ENCODE measurements at regions not wholly inside any gene's neighbourhood (a gene's known extent, or its start where the extent isn't known, plus 50 kb on each side); places are given as distances from the start of the nearest gene placed in this dataset.
"Not testable (repeated sequence)": the region's sequence is repeated elsewhere in the genome, so short reads cannot be mapped to it uniquely, and the experiment has no call there.

DNA sequence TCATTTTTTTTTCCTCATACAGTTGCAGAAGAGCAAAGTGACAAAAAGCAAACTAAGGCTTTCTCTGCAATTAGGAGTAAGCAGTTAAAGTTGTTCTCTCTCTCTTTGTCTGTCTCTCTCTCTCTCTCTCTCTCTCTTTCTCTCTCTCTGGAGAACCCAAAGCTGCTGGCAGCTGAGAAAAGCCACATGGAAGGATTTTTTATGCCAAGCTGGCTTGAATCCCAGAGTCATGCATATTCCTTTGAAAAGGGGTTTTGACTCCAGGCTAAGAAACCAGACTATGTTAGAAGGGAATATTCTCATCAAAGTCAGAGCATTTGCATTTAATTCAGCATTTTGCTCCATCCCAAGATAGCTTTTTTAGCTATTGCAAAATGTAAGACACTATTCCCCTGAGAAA is 1114.2 kb upstream of the GOT2 start:
- TF ChIP-seq EZH2 (IDR thresholded peaks at IDR 0.05; ENCODE audit: borderline replicate concordance) (no peak), EZH2phosphoT487 (IDR thresholded peaks at IDR 0.05; ENCODE audit: low read depth, severe bottlenecking, unreplicated experiment) (no peak)
- TF ChIP-seq, protein P1, sequence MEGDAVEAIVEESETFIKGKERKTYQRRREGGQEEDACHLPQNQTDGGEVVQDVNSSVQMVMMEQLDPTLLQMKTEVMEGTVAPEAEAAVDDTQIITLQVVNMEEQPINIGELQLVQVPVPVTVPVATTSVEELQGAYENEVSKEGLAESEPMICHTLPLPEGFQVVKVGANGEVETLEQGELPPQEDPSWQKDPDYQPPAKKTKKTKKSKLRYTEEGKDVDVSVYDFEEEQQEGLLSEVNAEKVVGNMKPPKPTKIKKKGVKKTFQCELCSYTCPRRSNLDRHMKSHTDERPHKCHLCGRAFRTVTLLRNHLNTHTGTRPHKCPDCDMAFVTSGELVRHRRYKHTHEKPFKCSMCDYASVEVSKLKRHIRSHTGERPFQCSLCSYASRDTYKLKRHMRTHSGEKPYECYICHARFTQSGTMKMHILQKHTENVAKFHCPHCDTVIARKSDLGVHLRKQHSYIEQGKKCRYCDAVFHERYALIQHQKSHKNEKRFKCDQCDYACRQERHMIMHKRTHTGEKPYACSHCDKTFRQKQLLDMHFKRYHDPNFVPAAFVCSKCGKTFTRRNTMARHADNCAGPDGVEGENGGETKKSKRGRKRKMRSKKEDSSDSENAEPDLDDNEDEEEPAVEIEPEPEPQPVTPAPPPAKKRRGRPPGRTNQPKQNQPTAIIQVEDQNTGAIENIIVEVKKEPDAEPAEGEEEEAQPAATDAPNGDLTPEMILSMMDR (IDR thresholded peaks at IDR 0.05; ENCODE audit: poor library complexity), result no peak
- H3K79me2 ChIP-seq, result no peaks in the 10 kb centered on the region
- H3K4me2 ChIP-seq, result no peak overlapping the region
- H3K9me3 ChIP-seq (ENCODE audit: low read depth), result no peaks in the 10 kb centered on the region
- no peak overlapping the region for H2AFZ ChIP-seq
- no peaks in the 10 kb centered on the region for H3K9me2 ChIP-seq (replicated peaks; ENCODE audit: insufficient read depth)
- H3K27ac ChIP-seq, result no peak overlapping the region
- no peaks in the 10 kb centered on the region for H3K27me3 ChIP-seq
- no peaks in the 10 kb centered on the region for H3K36me3 ChIP-seq (replicated peaks; ENCODE audit: insufficient read depth, low read depth)
- H3K4me1 ChIP-seq (ENCODE audit: insufficient read depth), result peaks cover 5% of the 10 kb centered on the region
- peak; percentile 13 for DNase-seq (ENCODE audit: low spot score)
- H3K4me3 ChIP-seq, result no peak overlapping the region
- no peaks in the 10 kb centered on the region for H4K20me1 ChIP-seq (ENCODE audit: insufficient read depth, poor library complexity, severe bottlenecking)

DNA sequence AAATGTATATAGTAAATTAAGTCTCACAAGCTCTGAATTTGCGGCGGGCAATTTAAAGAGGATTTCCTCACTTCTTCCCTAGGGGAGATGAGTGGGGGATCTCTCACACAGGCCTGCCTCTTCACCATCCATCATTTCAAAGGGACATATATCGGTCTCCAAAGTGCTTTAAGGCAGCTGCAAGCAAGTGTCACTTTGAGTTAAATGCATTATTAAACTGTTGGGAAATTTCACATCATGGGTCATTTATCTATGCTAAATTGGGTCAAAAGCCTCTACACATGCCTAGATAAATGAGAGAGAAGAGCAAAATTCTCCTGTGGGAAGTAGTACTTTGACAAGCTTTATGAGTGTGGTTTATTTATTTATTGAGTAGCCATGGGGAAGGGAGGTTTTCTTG is 1106.1 kb upstream of the GOT2 start:
- WGBS (ENCODE audit: low lambda C conversion rate, missing lambda C conversion rate), result 79% methylated on average over 3 of the region's 3 CpGs
- no peak for DNase-seq (ENCODE audit: low spot score)

DNA sequence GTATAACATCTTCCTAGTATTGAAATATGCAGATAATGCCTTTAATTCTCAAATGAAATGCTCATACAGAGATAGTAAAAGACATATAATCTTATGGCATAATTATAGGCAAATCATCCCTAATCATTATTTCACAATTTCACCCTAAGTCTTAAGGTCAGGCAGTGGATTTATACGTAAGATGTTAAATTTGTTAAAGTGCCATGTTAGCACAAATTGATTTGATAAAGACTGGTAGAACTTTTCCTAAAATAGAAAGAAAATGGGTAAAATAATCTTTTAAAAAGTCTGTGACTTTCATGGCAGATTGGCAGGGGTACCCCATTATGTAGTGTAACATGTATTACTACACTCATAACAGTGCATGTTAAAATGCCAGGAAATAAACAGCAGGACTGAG is 1092.7 kb upstream of the GOT2 start:
- no peak overlapping the region for H2AFZ ChIP-seq
- H3K9me3 ChIP-seq (ENCODE audit: low read depth), result no peaks in the 10 kb centered on the region
- H3K4me1 ChIP-seq (ENCODE audit: insufficient read depth), result no peaks in the 10 kb centered on the region
- TF ChIP-seq EZH2 (IDR thresholded peaks at IDR 0.05; ENCODE audit: borderline replicate concordance) (no peak), EZH2phosphoT487 (IDR thresholded peaks at IDR 0.05; ENCODE audit: low read depth, severe bottlenecking, unreplicated experiment) (no peak)
- TF ChIP-seq, protein P1 (IDR thresholded peaks at IDR 0.05; ENCODE audit: poor library complexity), result no peak
- WGBS (ENCODE audit: low lambda C conversion rate, missing lambda C conversion rate), result 95% methylated on average over 1 of the region's 1 CpG
- H3K36me3 ChIP-seq (replicated peaks; ENCODE audit: insufficient read depth, low read depth), result no peaks in the 10 kb centered on the region
- no peaks in the 10 kb centered on the region for H3K27me3 ChIP-seq
- H3K4me3 ChIP-seq, result no peak overlapping the region
- H3K79me2 ChIP-seq, result no peaks in the 10 kb centered on the region
- DNase-seq (ENCODE audit: low spot score), result no peak
- no peaks in the 10 kb centered on the region for H3K9me2 ChIP-seq (replicated peaks; ENCODE audit: insufficient read depth)
- no peak overlapping the region for H3K27ac ChIP-seq
- no peak overlapping the region for H3K4me2 ChIP-seq
- H4K20me1 ChIP-seq (ENCODE audit: insufficient read depth, poor library complexity, severe bottlenecking), result no peaks in the 10 kb centered on the region

More for the DNA sequence above, 1106.1 kb upstream of the GOT2 start:
- H3K4me3 ChIP-seq, result no peak overlapping the region
- no peak overlapping the region for H2AFZ ChIP-seq
- no peaks in the 10 kb centered on the region for H3K36me3 ChIP-seq (replicated peaks; ENCODE audit: insufficient read depth, low read depth)
- TF ChIP-seq EZH2phosphoT487 (IDR thresholded peaks at IDR 0.05; ENCODE audit: low read depth, severe bottlenecking, unreplicated experiment), result no peak
- TF ChIP-seq, protein P1 (IDR thresholded peaks at IDR 0.05; ENCODE audit: poor library complexity), result no peak
- no peak for TF ChIP-seq EZH2 (IDR thresholded peaks at IDR 0.05; ENCODE audit: borderline replicate concordance)
- H3K4me1 ChIP-seq (ENCODE audit: insufficient read depth), result no peaks in the 10 kb centered on the region
- no peaks in the 10 kb centered on the region for H4K20me1 ChIP-seq (ENCODE audit: insufficient read depth, poor library complexity, severe bottlenecking)
- no peaks in the 10 kb centered on the region for H3K79me2 ChIP-seq
- H3K9me2 ChIP-seq (replicated peaks; ENCODE audit: insufficient read depth), result no peaks in the 10 kb centered on the region
- no peaks in the 10 kb centered on the region for H3K27me3 ChIP-seq
- no peak overlapping the region for H3K4me2 ChIP-seq
- no peaks in the 10 kb centered on the region for H3K9me3 ChIP-seq (ENCODE audit: low read depth)
- H3K27ac ChIP-seq, result no peak overlapping the region

DNA sequence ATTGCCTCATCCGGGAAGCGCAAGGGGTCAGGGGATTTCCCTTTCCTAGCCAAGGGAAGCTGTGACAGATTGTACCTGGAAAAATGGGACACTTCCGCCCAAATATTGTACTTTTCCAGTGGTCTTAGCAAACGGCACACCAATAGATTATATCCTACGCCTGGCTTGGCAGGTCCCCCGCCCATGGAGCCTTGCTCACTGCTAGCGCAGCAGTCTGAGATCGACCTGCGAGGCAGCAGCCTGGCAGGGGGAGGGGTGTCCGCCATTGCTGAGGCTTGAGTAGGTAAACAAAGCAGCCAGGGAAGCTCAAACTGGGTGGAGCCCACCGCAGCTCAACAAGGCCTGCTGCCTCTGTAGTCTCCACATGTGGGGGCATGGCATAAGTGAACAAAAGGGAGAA is 1075.4 kb upstream of the GOT2 start:
- H3K79me2 ChIP-seq; H3K9me3 ChIP-seq (ENCODE audit: low read depth); H3K4me3 ChIP-seq; H3K4me1 ChIP-seq (ENCODE audit: insufficient read depth); H3K36me3 ChIP-seq (replicated peaks; ENCODE audit: insufficient read depth, low read depth); H3K9me2 ChIP-seq (replicated peaks; ENCODE audit: insufficient read depth); H3K27ac ChIP-seq; H3K27me3 ChIP-seq; H4K20me1 ChIP-seq (ENCODE audit: insufficient read depth, poor library complexity, severe bottlenecking); H3K4me2 ChIP-seq; H2AFZ ChIP-seq; DNase-seq (ENCODE audit: low spot score): not testable (repeated sequence)
- WGBS (ENCODE audit: low lambda C conversion rate, missing lambda C conversion rate), result 88% methylated on average over 11 of the region's 11 CpGs

Data from hepatocyte (in vitro differentiated cells).